ENCODE measurements at regions not wholly inside any gene's neighbourhood (a gene's known extent, or its start where the extent isn't known, plus 50 kb on each side); places are given as distances from the start of the nearest gene placed in this dataset.

DNA sequence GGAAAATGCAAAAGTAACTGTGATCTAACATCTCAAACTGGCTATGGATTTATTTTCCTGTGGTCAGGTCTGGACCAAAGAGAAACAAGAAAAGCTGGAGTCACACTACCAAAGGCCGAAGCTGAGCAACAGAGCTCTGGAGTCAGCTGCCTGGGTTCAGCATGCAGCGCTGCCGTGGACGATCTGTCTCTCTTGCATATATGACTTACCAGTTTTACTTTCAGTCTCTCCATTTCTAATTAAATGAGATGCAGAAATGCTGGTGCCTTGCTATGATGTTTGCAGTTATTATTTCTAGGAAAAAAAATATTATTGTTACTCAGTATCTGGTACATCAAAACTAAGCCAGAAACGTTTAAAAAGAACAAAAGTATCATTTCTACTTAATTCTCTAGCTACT lies 813.2 kb downstream of the RNF144A start:
- H3K27me3 ChIP-seq (ENCODE audit: control insufficient read depth in 2 of 2, insufficient read depth in 2 of 2, low read length in 2 of 2): peaks cover 0 to 4% of the 10 kb centered on the region in 2 experiments; a peak in 3 of 5 replicates
- no peak for ATAC-seq
- no peak overlapping the region for H3K9ac ChIP-seq (ENCODE audit: insufficient read depth in 1 of 2, low read depth in 2 of 2, low read length in 2 of 2)
- ChIA-PET POLR2A (no interaction called here), CTCF (ENCODE audit: low intra/inter-chr PET ratio) (no interaction called here)
- H3K9me3 ChIP-seq (replicated peaks; ENCODE audit: control insufficient read depth, insufficient read depth, low read depth, low read length): no peaks in the 10 kb centered on the region
- no peaks in the 10 kb centered on the region for H3K36me3 ChIP-seq (ENCODE audit: control insufficient read depth, insufficient read depth, low read length)
- intact Hi-C loops (cut with micrococcal nuclease) (no loop called here), in situ Hi-C loops (cut with MboI) (no loop called here)
- DNase-seq (ENCODE audit: extremely low read depth in 1 of 4, low spot score in 3 of 4): no peak
- no peaks in the 10 kb centered on the region for H3K9me1 ChIP-seq (ENCODE audit: control insufficient read depth, insufficient read depth, low read length)
- H3K4me1 ChIP-seq (replicated peaks in 1 of 2; ENCODE audit: control insufficient read depth in 2 of 2, insufficient read depth in 2 of 2, low read length in 2 of 2): no peaks in the 10 kb centered on the region
- no peak overlapping the region for H3K27ac ChIP-seq (ENCODE audit: extremely low read depth, low read depth, low read length)
- TF ChIP-seq TRIM24 (IDR thresholded peaks at IDR 0.05) (no peak), NFATC3 (IDR thresholded peaks at IDR 0.05) (no peak), L3MBTL2 (IDR thresholded peaks at IDR 0.05) (no peak), PCBP2 (IDR thresholded peaks at IDR 0.05; ENCODE audit: low read depth, low read length, poor library complexity, severe bottlenecking) (no peak), ZNF79 (CRISPR knock-in tag; IDR thresholded peaks at IDR 0.05; ENCODE audit: low read depth) (no peak)
- TF ChIP-seq, protein P1, sequence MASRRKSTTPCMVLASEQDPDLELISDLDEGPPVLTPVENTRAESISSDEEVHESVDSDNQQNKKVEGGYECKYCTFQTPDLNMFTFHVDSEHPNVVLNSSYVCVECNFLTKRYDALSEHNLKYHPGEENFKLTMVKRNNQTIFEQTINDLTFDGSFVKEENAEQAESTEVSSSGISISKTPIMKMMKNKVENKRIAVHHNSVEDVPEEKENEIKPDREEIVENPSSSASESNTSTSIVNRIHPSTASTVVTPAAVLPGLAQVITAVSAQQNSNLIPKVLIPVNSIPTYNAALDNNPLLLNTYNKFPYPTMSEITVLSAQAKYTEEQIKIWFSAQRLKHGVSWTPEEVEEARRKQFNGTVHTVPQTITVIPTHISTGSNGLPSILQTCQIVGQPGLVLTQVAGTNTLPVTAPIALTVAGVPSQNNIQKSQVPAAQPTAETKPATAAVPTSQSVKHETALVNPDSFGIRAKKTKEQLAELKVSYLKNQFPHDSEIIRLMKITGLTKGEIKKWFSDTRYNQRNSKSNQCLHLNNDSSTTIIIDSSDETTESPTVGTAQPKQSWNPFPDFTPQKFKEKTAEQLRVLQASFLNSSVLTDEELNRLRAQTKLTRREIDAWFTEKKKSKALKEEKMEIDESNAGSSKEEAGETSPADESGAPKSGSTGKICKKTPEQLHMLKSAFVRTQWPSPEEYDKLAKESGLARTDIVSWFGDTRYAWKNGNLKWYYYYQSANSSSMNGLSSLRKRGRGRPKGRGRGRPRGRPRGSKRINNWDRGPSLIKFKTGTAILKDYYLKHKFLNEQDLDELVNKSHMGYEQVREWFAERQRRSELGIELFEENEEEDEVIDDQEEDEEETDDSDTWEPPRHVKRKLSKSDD (conservative IDR thresholded peaks at IDR 0.05; ENCODE audit: low read length): no peak
- no TSS peak for BruUV-seq (replicated peaks)
- no peak overlapping the region for H3K4me3 ChIP-seq
- H4K20me1 ChIP-seq (replicated peaks; ENCODE audit: control insufficient read depth, insufficient read depth, low read length): no peaks in the 10 kb centered on the region
- no peaks in the 10 kb centered on the region for H3K79me2 ChIP-seq (ENCODE audit: control insufficient read depth, insufficient read depth, low read length)
- H2AFZ ChIP-seq (ENCODE audit: low read depth, low read length): no peak overlapping the region
- H3K4me2 ChIP-seq (ENCODE audit: insufficient read depth, low read length): no peak overlapping the region
- FAIRE-seq: no peak
- 0% methylated on average over 4 of the region's 5 CpGs for WGBS (ENCODE audit: insufficient coverage, low coverage, missing lambda C conversion rate)

Data from K562 (cell line).